Astrocyte of the cerebellum (primary cell): ENCODE measurements at regions not wholly inside any gene's neighbourhood (a gene's known extent, or its start where the extent isn't known, plus 50 kb on each side); places are given as distances from the start of the nearest gene placed in this dataset.

ENCODE experiments used
- DNase-seq: peaks from one replicate; pipeline ENCODE4 v3.0.0-alpha.2; 2011; ENCODE audit warnings: low read depth
- H3K4me3 ChIP-seq: 2 replicates; pipeline ENCODE4 v1.5.1; 2011; ENCODE audit warnings: mild to moderate bottlenecking, low read depth, low read length, moderate library complexity
- in situ Hi-C: cut with HindIII; loops from 2 replicates; pipeline ENCODE4 v1.10.0; 2017; ENCODE audit warnings: low sequenced_read_pairs
- TF ChIP-seq, protein P1 (sequence below): IDR thresholded peaks from 2 replicates; pipeline ENCODE4 v1.5.1; 2012; ENCODE audit warnings: low read length, low read depth, moderate library complexity, mild to moderate bottlenecking; ENCODE audit errors: missing control alignments

DNA sequence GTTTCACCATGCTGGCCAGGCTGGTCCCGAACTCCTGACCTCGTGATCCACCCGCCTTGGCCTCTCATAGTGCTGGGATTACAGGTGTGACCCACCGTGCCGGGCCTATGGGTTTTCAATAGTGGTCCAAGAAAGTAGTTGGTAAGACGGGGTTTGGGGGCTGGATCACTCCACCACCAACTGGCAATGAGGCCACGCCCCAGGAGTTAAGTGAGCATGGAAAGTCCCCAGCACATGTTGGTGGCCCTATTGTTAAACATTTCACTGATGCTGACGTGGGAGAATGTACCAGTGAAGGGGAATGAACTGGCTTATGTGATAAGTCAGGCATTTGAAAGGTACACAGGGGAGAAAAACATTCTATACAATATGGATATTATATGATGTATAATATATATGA lies 80.4 kb downstream of the CHRD start:
- no peak for DNase-seq
- TF ChIP-seq, protein P1, sequence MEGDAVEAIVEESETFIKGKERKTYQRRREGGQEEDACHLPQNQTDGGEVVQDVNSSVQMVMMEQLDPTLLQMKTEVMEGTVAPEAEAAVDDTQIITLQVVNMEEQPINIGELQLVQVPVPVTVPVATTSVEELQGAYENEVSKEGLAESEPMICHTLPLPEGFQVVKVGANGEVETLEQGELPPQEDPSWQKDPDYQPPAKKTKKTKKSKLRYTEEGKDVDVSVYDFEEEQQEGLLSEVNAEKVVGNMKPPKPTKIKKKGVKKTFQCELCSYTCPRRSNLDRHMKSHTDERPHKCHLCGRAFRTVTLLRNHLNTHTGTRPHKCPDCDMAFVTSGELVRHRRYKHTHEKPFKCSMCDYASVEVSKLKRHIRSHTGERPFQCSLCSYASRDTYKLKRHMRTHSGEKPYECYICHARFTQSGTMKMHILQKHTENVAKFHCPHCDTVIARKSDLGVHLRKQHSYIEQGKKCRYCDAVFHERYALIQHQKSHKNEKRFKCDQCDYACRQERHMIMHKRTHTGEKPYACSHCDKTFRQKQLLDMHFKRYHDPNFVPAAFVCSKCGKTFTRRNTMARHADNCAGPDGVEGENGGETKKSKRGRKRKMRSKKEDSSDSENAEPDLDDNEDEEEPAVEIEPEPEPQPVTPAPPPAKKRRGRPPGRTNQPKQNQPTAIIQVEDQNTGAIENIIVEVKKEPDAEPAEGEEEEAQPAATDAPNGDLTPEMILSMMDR: no peak
- in situ Hi-C loops: no loop called here
- H3K4me3 ChIP-seq: no peak overlapping the region

DNA sequence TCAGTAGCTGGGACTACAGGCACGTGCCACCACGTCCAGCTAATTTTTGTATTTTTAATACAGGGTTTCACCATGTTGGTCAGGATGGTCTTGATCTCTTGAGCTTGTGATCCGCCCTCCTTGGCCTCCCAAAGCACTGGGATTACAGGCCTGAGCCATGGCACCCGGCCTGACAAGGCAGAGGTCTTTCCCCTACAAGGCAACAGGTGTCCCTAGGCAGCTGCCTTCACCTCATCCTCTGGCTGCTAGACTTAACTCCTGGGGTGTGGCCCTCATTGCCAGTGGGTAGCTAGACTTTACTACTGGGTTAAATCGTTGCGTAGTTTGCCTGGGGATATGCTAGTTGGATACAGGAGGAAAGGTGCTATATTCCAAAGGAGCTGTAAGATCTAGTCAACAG lies 81.4 kb downstream of the CHRD start:
- TF ChIP-seq, protein P1: no peak
- H3K4me3 ChIP-seq: no peak overlapping the region
- in situ Hi-C loops: no loop called here
- DNase-seq: no peak

DNA sequence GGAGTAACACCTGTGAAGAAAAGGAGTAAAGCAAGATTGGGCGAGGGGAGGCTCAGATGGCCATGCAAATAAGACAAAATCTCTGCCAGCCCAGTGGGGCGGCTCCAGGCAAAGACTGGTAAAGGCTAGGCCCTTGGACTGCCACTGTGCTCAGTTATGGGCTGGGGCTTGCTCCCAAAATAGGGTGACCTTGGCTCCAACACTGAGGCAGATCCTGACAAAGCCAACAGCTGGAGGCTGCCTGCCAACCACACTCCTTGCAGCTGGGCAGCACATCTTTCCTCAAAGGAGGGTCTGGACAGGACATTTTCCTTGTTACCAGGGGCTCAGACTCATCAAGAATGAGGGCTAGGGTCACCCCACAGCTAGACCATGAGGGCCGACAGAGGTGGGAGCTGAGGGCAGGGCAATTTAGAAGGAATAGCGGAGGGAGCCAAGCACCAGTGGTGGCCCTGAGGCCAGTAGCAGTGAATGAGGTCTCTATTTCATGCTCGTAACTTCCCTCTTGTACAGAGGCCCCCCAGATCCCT lies 86.1 kb downstream of the CHRD start:
- H3K4me3 ChIP-seq: no peak overlapping the region
- DNase-seq: no peak
- TF ChIP-seq, protein P1: no peak
- in situ Hi-C loops: no loop called here

DNA sequence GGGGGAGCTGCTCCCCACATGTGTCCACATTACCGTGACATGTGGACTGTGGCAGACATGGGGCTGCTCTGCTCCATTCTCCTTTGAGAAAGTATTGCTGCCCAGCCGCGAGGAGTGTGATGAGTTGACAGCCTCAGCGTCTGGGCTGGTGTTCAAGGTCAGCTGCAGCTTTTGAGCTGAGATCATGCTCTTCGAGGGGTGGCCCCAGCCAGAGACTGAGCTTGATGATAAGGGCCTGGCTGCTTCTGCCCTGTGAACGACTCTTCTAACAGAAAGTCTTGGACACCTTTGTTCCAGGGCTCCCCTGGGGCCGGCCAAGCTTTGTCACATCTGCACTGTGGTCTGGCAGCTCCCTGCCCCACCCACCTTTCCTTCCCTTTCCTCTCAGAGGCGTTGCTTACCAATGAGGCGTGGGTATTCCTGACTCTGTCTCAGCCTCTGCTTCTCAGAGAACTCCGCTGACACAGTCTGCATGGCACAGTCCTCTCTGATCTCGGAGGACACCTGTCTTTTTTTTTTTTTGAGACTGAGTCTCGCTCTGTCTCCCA lies 86.6 kb downstream of the CHRD start:
- TF ChIP-seq, protein P1: no peak
- no peak overlapping the region for H3K4me3 ChIP-seq
- DNase-seq: no peak
- in situ Hi-C loops: no loop called here

DNA sequence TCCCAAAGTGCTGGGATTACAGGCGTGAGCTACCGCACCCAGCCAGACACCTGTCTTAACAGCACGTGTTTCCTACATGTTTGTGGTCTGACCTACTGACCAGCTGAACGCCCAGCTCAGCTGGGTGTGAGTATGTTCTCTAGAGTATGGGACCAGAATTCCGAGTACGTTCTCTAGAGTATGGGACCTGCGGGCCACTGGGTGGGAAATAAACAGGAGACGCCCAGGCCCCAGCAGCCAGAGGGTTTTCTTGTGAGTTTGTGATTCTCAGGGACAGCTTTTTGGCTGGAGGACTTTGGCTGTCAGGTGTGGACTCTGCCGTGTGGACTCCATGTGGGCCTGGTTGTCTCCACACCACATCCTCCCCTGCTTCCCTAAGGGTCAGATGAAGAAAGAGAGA lies 87.3 kb downstream of the CHRD start:
- in situ Hi-C loops: no loop called here
- no peak for DNase-seq

DNA sequence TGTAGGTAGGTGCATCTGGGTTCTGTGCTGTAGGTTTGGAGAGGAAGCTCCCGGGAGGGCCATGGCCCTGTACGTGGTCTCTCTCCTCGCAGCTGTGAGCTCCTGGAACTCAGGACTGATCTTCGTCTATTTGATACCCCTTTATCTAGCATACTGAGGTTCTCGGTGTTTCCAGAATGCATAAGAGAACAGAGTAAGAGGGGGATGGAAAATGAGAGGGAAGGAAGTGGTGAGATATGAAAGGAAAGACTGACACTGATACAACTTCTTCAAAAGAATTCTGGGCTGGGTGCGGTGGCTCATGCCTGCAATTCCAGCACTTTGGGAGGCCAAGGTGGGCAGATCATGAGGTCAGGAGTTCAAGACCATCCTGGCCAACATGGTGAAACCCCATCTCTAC lies 90.7 kb downstream of the CHRD start:
- no peak overlapping the region for H3K4me3 ChIP-seq
- TF ChIP-seq, protein P1: no peak
- DNase-seq: no peak
- in situ Hi-C loops: no loop called here

More for the DNA sequence above, 87.3 kb downstream of the CHRD start:
- H3K4me3 ChIP-seq: no peak overlapping the region
- TF ChIP-seq, protein P1: no peak

DNA sequence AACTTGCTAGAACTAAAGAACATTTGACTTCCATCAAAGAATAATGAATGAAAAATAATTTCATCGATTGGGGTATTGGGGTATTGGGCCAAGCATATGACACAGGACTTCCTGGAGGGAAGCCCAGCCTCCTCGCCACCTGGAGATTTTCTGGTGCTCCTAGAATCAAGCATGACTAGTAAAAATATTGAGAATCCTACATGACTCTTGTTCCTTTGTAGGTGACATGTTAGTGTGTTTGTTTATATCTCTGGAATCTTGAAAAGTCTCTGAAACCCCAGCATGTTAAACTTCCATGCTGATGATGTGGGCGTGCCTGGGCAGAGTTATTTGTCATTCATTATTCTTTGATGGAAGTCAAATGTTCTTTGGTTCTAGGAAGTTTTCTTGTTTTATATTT lies 90.1 kb upstream of the EPHB3 start:
- no peak overlapping the region for H3K4me3 ChIP-seq
- in situ Hi-C loops: no loop called here
- TF ChIP-seq, protein P1: no peak
- DNase-seq: no peak
